NK-92 treated with Interleukin-12 subunit alpha and Interleukin-12 subunit beta, amount 100 ng/mL, for 24 hours (cell line): ENCODE measurements at regions not wholly inside any gene's neighbourhood (a gene's known extent, or its start where the extent isn't known, plus 50 kb on each side); places are given as distances from the start of the nearest gene placed in this dataset.

ENCODE experiments used
- DNase-seq: peaks from one replicate; lab custom pipeline; 2025; lab: John Stamatoyannopoulos, UW

GRCh38 chr11:70608568-70609470 lies 210.5 kb downstream of the CTTN start:
- no peak for DNase-seq

GRCh38 chr11:70610566-70611565 lies 212.5 kb downstream of the CTTN start:
- DNase-seq = no peak

DNA sequence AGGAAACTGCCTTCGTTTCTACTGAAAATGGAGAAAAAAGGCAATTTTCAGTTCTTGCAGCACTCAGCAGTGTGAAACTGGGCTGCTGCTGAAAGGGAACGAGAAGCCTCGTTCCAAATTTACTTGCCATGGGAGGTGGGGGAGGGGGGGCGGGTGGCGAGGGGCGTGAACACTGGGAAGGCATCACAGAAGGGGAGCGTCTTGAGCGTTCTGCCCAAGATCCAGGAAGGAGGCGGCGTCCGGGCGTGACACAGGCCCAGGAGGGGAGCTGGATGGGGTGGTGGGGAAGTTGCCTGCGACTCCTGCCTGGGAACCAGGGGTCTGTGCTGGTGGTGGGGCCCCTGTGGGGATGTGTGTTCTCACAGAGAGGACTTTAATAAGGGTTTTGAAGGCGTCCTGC lies 213.5 kb downstream of the CTTN start:
- DNase-seq = no peak

GRCh38 chr11:70612459-70613141 lies 214.3 kb downstream of the CTTN start:
- DNase-seq = no peak

DNA sequence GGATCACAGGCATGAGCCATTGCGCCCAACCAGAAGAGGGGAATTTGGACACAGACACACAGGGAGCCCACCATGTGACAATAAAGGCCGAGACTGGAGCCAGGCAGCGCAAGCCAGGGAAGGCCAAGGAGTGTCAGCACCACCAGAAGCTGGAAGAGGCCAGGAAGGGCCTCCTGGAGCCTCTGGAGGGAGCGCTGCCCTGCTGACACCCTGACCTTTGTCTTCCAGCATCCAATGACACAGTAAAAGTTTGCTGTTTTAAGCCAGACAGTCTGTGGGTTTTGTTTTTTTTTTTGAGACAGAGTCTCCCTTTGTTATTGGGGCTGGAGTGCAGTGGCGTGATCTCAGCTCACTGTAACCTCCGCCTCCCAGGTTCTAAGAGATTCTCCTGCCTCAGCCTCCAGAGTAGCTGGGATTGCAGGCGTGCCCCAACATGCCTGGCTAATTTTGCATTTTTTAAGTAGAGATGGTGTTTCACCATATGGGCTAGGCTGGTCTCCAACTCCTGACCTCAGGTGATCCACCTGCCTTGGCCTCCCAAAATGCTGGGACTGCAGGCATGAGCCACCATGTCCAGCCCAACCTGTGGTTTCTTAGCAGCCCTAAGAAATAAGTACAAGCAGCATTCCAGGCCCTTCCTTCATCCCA lies 215.8 kb downstream of the CTTN start:
- no peak for DNase-seq

DNA sequence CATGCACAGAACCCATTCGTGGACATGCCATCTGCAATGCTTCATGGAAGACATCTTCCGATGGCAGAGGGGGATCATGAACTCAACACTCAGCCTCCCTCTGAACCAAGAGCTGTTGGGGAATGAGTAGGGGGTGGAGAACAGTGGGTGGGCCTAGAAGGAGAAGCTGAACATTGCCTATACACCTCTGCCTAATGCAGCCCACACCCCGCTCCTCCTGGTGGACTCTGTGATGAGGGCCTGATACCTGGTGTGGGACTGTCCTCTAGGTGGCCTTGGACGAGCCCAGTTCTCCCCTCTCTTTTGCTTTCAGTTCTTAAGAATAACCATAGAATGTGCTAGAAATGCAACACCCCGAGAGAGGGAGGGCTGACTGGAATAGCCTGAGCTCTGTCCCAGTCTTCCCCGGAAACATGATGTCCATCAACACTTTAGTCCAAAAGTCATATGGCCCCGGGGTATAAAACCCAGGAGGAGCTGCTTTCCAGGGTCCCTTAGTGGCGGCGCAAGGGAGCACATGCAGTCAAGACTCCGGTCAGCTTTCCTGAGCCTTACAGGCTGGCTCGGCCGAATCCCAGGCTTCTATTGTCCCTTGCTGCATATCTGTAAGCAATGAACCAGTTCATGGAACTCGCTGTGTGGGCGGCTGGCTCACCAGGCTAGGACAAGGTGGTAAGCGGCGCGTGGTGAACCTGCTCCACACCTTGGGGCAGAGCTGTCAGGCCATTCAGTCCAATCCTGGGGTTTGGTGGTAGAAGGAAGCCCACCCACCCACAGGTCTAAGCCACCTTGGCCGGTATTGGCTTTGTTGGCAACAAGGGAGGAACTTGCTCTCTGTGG lies 216.9 kb downstream of the CTTN start:
- no peak for DNase-seq

DNA sequence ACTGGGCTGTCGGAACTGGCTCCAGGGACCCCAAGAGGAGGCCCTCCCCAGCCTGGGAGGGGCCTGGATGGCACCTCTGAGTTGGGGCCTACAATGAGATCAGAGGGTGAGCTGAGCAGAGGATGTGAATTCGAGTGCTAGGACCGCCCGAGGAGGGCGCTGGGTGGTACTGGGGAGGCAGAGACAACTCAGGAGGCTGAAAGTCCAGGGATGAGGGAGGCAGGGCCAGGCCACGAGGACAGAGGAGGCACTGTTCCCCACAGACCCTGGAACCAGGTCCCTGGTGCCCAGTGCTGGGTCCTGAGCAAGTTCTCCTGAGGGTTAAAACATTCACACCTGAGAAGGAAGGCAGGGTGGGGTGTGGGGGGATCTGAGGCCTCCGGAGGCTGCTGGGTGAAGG lies 218.0 kb downstream of the CTTN start:
- no peak for DNase-seq

DNA sequence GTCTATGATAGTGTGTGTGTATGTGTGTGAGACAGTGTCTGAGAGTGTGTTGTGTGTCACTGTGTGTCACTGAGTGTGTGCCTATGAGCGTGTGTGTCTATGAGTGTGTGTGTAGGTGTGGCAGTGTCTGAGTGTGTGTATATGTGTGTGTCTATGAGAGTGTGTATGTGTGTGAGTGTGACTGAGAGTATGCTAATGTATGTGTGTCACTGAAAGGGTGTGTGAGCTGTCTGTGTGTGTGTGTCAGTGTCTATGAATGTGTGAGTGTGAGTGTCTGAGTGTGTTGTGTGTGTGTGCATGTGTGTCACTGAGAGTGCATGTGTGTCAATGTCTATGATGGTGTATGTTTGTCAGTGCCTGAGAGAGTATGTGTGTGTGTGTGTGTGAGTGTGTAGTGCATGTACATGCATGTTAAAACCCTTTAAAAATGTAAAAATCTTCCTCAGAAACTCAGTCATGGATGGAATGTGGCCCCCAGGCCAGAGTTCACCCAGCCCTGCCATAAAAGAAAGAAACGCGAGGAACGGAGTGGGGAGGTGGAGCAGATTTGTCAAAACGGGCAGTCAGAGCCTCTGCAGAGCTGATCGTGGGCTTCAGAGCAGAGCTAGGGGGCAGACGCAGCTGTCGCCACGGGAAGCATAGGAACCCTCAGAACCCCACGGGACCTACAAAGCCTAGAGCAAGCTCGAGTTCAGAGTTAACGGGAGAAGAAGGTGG lies 218.8 kb downstream of the CTTN start:
- no peak for DNase-seq

- no peak for DNase-seq
These were observed 220.2 kb downstream of the CTTN start for GRCh38 chr11:70618431-70619101.

DNA sequence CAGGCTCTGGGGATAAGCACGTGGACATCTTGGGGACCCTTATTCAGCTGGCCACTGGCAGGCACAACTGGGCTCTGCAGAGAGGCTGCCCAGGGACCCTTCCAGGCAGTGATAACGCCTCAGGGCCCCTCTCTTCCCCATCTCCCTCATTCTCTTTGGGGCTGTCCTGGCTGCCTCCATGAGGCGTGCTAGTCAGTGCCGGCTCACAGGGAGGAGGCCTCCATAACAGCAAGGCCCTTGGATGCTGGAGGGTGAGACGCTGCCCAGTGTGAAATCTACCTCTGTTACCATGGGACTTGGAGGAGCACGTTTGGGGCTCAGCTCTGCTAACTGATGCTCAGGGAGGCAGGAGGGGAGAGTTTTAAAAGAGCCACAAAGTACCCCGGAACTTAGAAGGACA lies 221.3 kb downstream of the CTTN start:
- DNase-seq = no peak

DNA sequence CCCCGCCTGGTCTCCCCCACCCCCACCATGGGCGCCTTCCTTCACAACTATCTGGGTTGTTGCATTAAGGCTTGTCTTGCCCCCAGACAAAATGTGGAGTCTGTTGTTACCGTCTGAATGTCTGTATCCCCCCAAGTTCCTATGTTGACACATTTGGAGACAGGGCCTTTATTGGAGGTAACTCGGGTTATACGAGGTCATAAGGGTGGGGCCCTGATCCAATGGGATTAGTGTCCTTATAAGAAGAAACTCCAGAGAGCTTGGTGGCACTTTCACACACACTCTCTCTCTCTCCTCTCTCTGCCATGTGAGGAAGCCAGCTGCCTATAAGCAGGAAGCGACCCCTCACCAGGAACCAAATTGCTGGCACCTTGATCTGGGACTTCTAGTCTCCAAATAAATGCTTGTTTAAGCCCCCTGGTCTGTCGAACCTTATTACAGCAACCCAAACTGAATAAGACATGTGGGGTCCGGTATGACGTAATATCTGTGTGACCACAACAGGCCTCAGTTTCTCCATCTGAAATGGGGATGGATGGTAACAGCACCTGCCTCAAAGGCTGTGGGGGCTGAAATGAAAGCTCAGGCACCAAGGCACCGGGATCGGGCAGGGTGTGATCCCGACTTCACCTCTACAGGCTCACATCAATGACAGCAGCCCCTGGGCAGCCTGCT lies 222.3 kb downstream of the CTTN start:
- DNase-seq = no peak

GRCh38 chr11:70621241-70621640 lies 222.9 kb downstream of the CTTN start:
- no peak for DNase-seq

GRCh38 chr11:70622091-70622490 lies 223.8 kb downstream of the CTTN start:
- no peak for DNase-seq

DNA sequence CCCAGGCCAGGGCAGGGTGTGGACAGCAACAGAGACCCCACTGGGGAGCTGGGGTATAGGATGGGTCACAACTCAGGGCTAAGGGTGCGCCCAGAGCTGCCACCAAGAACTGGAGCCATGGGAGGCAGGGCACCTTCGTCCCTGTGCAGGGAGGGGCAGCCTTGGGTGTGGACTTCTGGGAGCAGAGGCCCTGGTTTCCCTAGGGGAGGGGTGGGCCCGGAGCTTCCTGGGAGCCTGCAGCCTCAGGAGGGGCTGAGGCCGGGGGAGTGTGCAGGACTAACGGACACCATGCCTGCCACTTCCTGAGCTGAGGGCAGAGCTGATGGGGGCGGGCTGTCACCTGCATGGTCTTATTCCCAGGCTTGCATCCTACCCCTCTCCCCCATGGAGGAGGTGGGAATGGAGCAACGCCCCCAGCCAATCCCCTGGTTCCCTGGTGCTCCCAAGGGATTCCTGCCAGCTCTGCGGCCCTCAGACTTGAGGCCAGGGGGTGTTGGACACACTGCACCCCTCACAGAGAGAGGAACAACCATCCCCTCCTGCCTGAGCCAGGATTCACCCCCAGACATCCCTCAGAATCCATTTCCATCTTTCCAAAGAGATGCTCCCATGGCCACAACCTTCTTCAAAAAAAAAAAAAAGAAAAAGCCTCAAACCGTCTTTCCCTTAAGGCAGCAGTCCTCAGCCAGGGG lies 225.7 kb downstream of the CTTN start:
- DNase-seq = no peak

GRCh38 chr11:70624598-70624993 lies 226.3 kb downstream of the CTTN start:
- no peak for DNase-seq

GRCh38 chr11:70625051-70625450 lies 226.7 kb downstream of the CTTN start:
- DNase-seq = no peak

GRCh38 chr11:70625582-70626518 lies 227.5 kb downstream of the CTTN start:
- DNase-seq = no peak
